Ovary (tissue), 3 donors: ENCODE measurements at regions not wholly inside any gene's neighbourhood (a gene's known extent, or its start where the extent isn't known, plus 50 kb on each side); places are given as distances from the start of the nearest gene placed in this dataset.

Source experiments
- EP300 ChIP-seq: sonication (generic); formaldehyde crosslinking; IDR thresholded peaks from one replicate; pipeline ENCODE4 v1.6.1; 2017; ENCODE audit warnings: antibody characterized with exemption
- POLR2A ChIP-seq: fragments of 450-650 bp; IDR thresholded peaks from one replicate; pipeline ENCODE4 v1.6.1; 2017; ENCODE audit warnings: antibody characterized with exemption, mild to moderate bottlenecking, moderate library complexity
- TF ChIP-seq, protein P1 (sequence below), 3 donors: fragments of 450-650 bp in 2 of 3; fragments of 200-600 bp in 1 of 3; IDR thresholded peaks; one replicate each; pipeline versions ENCODE4 v1.5.1 to v1.8.0; 2016 to 2022; ENCODE audit warnings: antibody characterized with exemption in 3 of 3, mild to moderate bottlenecking in 1 of 3
- donor health status: DM: no; HTN: no; CAD: no.

DNA sequence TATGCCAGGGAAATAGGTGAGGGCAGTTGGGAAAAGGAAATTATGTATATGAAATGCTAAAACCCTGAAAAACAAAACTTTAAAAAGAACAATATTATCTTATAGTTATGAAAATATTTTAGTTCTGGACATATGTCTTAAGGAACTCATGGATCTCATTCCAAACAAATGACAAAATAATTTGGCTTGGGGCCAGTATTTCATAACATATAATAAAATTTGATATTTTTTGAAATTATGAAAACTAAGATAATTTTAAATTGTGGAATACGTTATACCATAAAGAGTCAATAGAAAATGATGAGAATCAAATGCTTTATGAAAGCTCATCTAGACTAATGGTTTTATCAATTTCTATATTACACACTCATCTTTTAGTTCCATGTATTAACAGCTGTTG, 173.8 kb upstream of the DCN start:
- TF ChIP-seq, protein P1, sequence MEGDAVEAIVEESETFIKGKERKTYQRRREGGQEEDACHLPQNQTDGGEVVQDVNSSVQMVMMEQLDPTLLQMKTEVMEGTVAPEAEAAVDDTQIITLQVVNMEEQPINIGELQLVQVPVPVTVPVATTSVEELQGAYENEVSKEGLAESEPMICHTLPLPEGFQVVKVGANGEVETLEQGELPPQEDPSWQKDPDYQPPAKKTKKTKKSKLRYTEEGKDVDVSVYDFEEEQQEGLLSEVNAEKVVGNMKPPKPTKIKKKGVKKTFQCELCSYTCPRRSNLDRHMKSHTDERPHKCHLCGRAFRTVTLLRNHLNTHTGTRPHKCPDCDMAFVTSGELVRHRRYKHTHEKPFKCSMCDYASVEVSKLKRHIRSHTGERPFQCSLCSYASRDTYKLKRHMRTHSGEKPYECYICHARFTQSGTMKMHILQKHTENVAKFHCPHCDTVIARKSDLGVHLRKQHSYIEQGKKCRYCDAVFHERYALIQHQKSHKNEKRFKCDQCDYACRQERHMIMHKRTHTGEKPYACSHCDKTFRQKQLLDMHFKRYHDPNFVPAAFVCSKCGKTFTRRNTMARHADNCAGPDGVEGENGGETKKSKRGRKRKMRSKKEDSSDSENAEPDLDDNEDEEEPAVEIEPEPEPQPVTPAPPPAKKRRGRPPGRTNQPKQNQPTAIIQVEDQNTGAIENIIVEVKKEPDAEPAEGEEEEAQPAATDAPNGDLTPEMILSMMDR (IDR thresholded peaks at IDR 0.05) = no peak
- TF ChIP-seq POLR2A = no peak
- TF ChIP-seq EP300 = no peak
